ENCODE measurements at regions not wholly inside any gene's neighbourhood (a gene's known extent, or its start where the extent isn't known, plus 50 kb on each side); places are given as distances from the start of the nearest gene placed in this dataset.

GRCh38 chr22:35197071-35197470 is 60.2 kb upstream of the HMGXB4 start:
- no peak overlapping the region for H2AFZ ChIP-seq (ENCODE audit: low read depth, low read length, severe bottlenecking)
- H4K20me1 ChIP-seq (ENCODE audit: low read depth, low read length), result no peaks in the 10 kb centered on the region
- H3K4me3 ChIP-seq (ENCODE audit: insufficient read depth, low read length, poor library complexity, severe bottlenecking), result no peak overlapping the region
- TF ChIP-seq EZH2phosphoT487 (conservative IDR thresholded peaks at IDR 0.05; ENCODE audit: low read length) (no peak), CTCF (IDR thresholded peaks at IDR 0.05; ENCODE audit: insufficient read depth, low read length, poor library complexity, severe bottlenecking) (no peak)
- H3F3A ChIP-seq (ENCODE audit: insufficient read depth), result no peaks in the 10 kb centered on the region
- H3K79me2 ChIP-seq (ENCODE audit: insufficient read depth, low read length), result no peaks in the 10 kb centered on the region
- H3K27me3 ChIP-seq (ENCODE audit: low read length), result no peaks in the 10 kb centered on the region
- no peak overlapping the region for H3K9ac ChIP-seq (ENCODE audit: low read length)
- H3K36me3 ChIP-seq (ENCODE audit: low read length), result no peaks in the 10 kb centered on the region
- H3K4me2 ChIP-seq (ENCODE audit: low read depth, low read length, poor library complexity, severe bottlenecking), result no peak overlapping the region
- H3K27ac ChIP-seq (ENCODE audit: low read depth, low read length), result no peak overlapping the region
- no peaks in the 10 kb centered on the region for H3K9me2 ChIP-seq (replicated peaks; ENCODE audit: insufficient read depth, low read length)
- H3K9me3 ChIP-seq (ENCODE audit: insufficient read depth, low read length), result no peaks in the 10 kb centered on the region

- Histone ChIP-seq H3K27me3 (ENCODE audit: low read length) (no peaks in the 10 kb centered on the region), H3K79me2 (ENCODE audit: insufficient read depth, low read length) (no peaks in the 10 kb centered on the region), H4K20me1 (ENCODE audit: low read depth, low read length) (no peaks in the 10 kb centered on the region), H3K9ac (ENCODE audit: low read length) (no peak overlapping the region), H3K36me3 (ENCODE audit: low read length) (no peaks in the 10 kb centered on the region), H3K4me2 (ENCODE audit: low read depth, low read length, poor library complexity, severe bottlenecking) (no peak overlapping the region), H3K9me3 (ENCODE audit: insufficient read depth, low read length) (no peaks in the 10 kb centered on the region), H3K9me2 (replicated peaks; ENCODE audit: insufficient read depth, low read length) (no peaks in the 10 kb centered on the region), H2AFZ (ENCODE audit: low read depth, low read length, severe bottlenecking) (no peak overlapping the region), H3K4me3 (ENCODE audit: insufficient read depth, low read length, poor library complexity, severe bottlenecking) (no peak overlapping the region), H3K27ac (ENCODE audit: low read depth, low read length) (no peak overlapping the region), H3F3A (ENCODE audit: insufficient read depth) (no peaks in the 10 kb centered on the region)
- TF ChIP-seq CTCF (IDR thresholded peaks at IDR 0.05; ENCODE audit: insufficient read depth, low read length, poor library complexity, severe bottlenecking) (no peak), EZH2phosphoT487 (conservative IDR thresholded peaks at IDR 0.05; ENCODE audit: low read length) (no peak)
Measured at GRCh38 chr22:35197886-35198285, 59.4 kb upstream of the HMGXB4 start.

- H3K9ac ChIP-seq (ENCODE audit: low read length), result no peak overlapping the region
- H3F3A ChIP-seq (ENCODE audit: insufficient read depth), result no peaks in the 10 kb centered on the region
- H3K4me2 ChIP-seq (ENCODE audit: low read depth, low read length, poor library complexity, severe bottlenecking), result no peak overlapping the region
- no peaks in the 10 kb centered on the region for H3K27me3 ChIP-seq (ENCODE audit: low read length)
- no peaks in the 10 kb centered on the region for H4K20me1 ChIP-seq (ENCODE audit: low read depth, low read length)
- no peaks in the 10 kb centered on the region for H3K36me3 ChIP-seq (ENCODE audit: low read length)
- no peak overlapping the region for H3K4me3 ChIP-seq (ENCODE audit: insufficient read depth, low read length, poor library complexity, severe bottlenecking)
- no peak overlapping the region for H2AFZ ChIP-seq (ENCODE audit: low read depth, low read length, severe bottlenecking)
- TF ChIP-seq EZH2phosphoT487 (conservative IDR thresholded peaks at IDR 0.05; ENCODE audit: low read length) (no peak), CTCF (IDR thresholded peaks at IDR 0.05; ENCODE audit: insufficient read depth, low read length, poor library complexity, severe bottlenecking) (no peak)
- H3K79me2 ChIP-seq (ENCODE audit: insufficient read depth, low read length), result no peaks in the 10 kb centered on the region
- H3K27ac ChIP-seq (ENCODE audit: low read depth, low read length), result no peak overlapping the region
- no peaks in the 10 kb centered on the region for H3K9me3 ChIP-seq (ENCODE audit: insufficient read depth, low read length)
- H3K9me2 ChIP-seq (replicated peaks; ENCODE audit: insufficient read depth, low read length), result no peaks in the 10 kb centered on the region
Measured at GRCh38 chr22:35198738-35199137, 58.6 kb upstream of the HMGXB4 start.

- TF ChIP-seq CTCF (IDR thresholded peaks at IDR 0.05; ENCODE audit: insufficient read depth, low read length, poor library complexity, severe bottlenecking), result no peak
- TF ChIP-seq EZH2phosphoT487 (conservative IDR thresholded peaks at IDR 0.05; ENCODE audit: low read length), result no peak
- Histone ChIP-seq H3F3A (ENCODE audit: insufficient read depth) (no peaks in the 10 kb centered on the region), H3K9me2 (replicated peaks; ENCODE audit: insufficient read depth, low read length) (no peaks in the 10 kb centered on the region), H3K79me2 (ENCODE audit: insufficient read depth, low read length) (no peaks in the 10 kb centered on the region), H2AFZ (ENCODE audit: low read depth, low read length, severe bottlenecking) (no peak overlapping the region), H4K20me1 (ENCODE audit: low read depth, low read length) (no peaks in the 10 kb centered on the region), H3K36me3 (ENCODE audit: low read length) (no peaks in the 10 kb centered on the region), H3K9me3 (ENCODE audit: insufficient read depth, low read length) (no peaks in the 10 kb centered on the region), H3K27ac (ENCODE audit: low read depth, low read length) (no peak overlapping the region), H3K27me3 (ENCODE audit: low read length) (no peaks in the 10 kb centered on the region), H3K4me3 (ENCODE audit: insufficient read depth, low read length, poor library complexity, severe bottlenecking) (no peak overlapping the region), H3K9ac (ENCODE audit: low read length) (no peak overlapping the region), H3K4me2 (ENCODE audit: low read depth, low read length, poor library complexity, severe bottlenecking) (no peak overlapping the region)
Measured at GRCh38 chr22:35202376-35202775, 54.9 kb upstream of the HMGXB4 start.
